ENCODE measurements at regions not wholly inside any gene's neighbourhood (a gene's known extent, or its start where the extent isn't known, plus 50 kb on each side); places are given as distances from the start of the nearest gene placed in this dataset.

- TF ChIP-seq, protein P1, sequence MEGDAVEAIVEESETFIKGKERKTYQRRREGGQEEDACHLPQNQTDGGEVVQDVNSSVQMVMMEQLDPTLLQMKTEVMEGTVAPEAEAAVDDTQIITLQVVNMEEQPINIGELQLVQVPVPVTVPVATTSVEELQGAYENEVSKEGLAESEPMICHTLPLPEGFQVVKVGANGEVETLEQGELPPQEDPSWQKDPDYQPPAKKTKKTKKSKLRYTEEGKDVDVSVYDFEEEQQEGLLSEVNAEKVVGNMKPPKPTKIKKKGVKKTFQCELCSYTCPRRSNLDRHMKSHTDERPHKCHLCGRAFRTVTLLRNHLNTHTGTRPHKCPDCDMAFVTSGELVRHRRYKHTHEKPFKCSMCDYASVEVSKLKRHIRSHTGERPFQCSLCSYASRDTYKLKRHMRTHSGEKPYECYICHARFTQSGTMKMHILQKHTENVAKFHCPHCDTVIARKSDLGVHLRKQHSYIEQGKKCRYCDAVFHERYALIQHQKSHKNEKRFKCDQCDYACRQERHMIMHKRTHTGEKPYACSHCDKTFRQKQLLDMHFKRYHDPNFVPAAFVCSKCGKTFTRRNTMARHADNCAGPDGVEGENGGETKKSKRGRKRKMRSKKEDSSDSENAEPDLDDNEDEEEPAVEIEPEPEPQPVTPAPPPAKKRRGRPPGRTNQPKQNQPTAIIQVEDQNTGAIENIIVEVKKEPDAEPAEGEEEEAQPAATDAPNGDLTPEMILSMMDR (IDR thresholded peaks at IDR 0.05 in 4 of 5, conservative IDR thresholded peaks at IDR 0.05 in 1 of 5): no peak
- no peak for TF ChIP-seq POLR2A (IDR thresholded peaks at IDR 0.05)
Measured at GRCh38 chr2:205857520-205858237, 175.4 kb downstream of the NRP2 start.

All from gastrocnemius medialis (tissue), 4 donors.